Activated naive CD4-positive, alpha-beta T cell treated with anti-CD3 and anti-CD28 coated beads, Interleukin-2, amount 10 ng/mL, durations not matched to agents 7 days and 5 days (primary cell): ENCODE measurements at regions not wholly inside any gene's neighbourhood (a gene's known extent, or its start where the extent isn't known, plus 50 kb on each side); places are given as distances from the start of the nearest gene placed in this dataset.

Experiments used
- CTCF ChIA-PET: fragments of 350-600 bp; sonication (Branson Sonifier 250); formaldehyde crosslinking; loops from one replicate; lab custom pipeline; 2021; ENCODE audit warnings: antibody characterized with exemption; lab: Charles Lee
- DNase-seq: peaks from one replicate; pipeline ENCODE4 v3.0.0-alpha.2; 2020
- H3K27ac Mint-ChIP-seq: one replicate; pipeline ENCODE4 v1.8.0; 2021; ENCODE audit warnings: mild to moderate bottlenecking, moderate library complexity, mixed read lengths
- H3K27me3 Mint-ChIP-seq: one replicate; pipeline ENCODE4 v1.8.0; 2021; ENCODE audit warnings: mild to moderate bottlenecking, mixed read lengths
- H3K36me3 Mint-ChIP-seq: one replicate; pipeline ENCODE4 v1.8.0; 2021; ENCODE audit warnings: mixed read lengths
- H3K4me1 Mint-ChIP-seq: one replicate; pipeline ENCODE4 v1.8.0; 2021; ENCODE audit warnings: mixed read lengths
- H3K4me3 Mint-ChIP-seq: one replicate; pipeline ENCODE4 v1.8.0; 2021; ENCODE audit warnings: mild to moderate bottlenecking, moderate library complexity, mixed read lengths
- H3K9me3 Mint-ChIP-seq: one replicate; pipeline ENCODE4 v1.8.0; 2021; ENCODE audit warnings: mixed read lengths

DNA sequence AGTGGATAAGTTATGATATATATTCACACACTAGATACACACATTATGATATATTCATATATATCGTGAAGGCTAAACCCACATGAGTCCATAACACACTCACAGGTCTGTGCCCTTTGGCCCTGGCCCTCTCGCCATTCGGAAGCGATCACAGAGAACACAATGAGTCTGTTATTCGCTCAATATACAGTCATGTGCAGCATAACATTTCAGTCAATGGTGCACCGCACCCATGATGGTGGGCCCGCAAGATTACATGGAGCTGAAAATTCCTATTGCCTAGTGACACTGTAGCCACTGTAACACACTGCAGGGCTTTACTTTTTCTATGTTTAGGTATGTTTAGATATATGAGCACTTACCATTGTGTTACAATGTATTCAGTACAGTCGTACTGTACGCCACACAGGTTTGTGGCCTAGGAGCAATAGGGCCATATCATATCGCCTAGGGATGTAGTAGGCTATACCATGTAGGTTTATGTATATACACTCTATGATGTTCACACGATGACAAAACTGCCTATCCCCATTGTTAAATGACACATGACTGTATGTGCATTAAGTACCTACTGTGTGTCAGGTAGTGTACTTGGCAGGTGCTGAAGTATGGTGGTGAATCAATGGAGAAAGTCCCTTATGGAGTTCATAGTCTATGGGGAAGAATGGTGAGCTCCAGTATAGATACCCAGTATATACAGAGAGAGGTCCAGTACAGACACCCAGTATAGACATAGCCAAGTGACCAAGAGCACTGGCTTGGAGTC is 198.8 kb upstream of the KLF14 start:
- no peaks in the 10 kb centered on the region for H3K27me3 Mint-ChIP-seq
- no peak for DNase-seq
- CTCF ChIA-PET: interaction anchor here (3.0 kb wide), 1 partner anchor 36 kb away, joined by 16 read pairs; no protein-coding TSS in a partner anchor
- H3K9me3 Mint-ChIP-seq: no peaks in the 10 kb centered on the region
- peaks cover 58% of the 10 kb centered on the region for H3K36me3 Mint-ChIP-seq
- H3K4me3 Mint-ChIP-seq: no peak overlapping the region
- no peak overlapping the region for H3K27ac Mint-ChIP-seq
- peaks cover 78% of the 10 kb centered on the region for H3K4me1 Mint-ChIP-seq

DNA sequence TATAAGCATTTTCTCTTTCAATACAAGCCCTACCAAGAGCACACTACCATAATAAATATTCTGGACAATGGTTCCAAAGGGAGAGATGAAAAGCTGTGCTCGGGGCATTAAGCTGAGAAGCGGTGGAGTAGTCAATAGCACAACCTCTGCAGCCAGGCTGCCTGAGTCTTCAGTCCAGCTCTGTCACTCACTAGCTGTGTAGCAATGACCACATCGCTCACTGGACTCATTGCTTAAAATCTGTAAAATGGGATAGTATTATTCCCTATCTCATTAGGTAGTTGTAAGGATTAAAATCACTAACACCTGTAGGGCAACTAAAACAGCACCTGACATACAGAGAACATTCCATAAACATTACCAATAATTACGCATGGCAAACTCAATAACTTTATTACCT is 199.9 kb upstream of the KLF14 start:
- peaks cover 57% of the 10 kb centered on the region for H3K36me3 Mint-ChIP-seq
- no peaks in the 10 kb centered on the region for H3K27me3 Mint-ChIP-seq
- no peak overlapping the region for H3K4me3 Mint-ChIP-seq
- CTCF ChIA-PET: interaction anchor here (0.6 to 1.0 kb wide), 2 partner anchors 16 to 102 kb away, joined by 3 to 5 read pairs; no protein-coding TSS in a partner anchor
- no peaks in the 10 kb centered on the region for H3K9me3 Mint-ChIP-seq
- peak overlapping the region; percentile 31 for H3K27ac Mint-ChIP-seq
- H3K4me1 Mint-ChIP-seq: peaks cover 78% of the 10 kb centered on the region
- no peak for DNase-seq

DNA sequence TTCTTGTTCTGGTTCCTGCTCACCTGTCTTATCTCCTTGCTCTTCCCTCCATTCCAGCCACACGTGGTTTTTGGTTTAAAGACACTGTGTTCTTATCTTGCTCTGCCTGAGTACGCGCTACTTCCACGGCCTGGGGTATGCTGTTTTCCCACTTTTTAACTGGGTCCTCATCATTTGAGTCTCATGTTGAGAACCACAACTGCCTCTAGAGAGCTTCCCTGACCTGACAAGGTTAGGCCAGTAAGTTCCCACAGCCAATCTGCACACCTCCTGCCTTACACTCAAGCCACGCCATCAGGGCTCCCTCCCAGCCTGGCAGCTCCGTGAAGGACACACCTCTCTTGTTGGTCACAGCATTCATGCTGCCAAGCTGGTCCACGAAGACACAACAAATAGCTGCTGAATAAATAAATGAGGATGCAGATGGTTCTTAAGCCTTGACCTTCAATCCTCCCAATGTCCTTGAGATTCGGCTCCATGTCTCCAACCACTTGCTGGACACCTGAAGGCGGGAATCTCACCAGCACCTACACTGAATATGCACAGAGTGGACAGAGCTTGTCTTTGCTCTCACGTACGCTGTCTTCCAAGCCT is 201.7 kb upstream of the KLF14 start:
- H3K4me3 Mint-ChIP-seq: no peak overlapping the region
- H3K4me1 Mint-ChIP-seq: peaks cover 82% of the 10 kb centered on the region
- H3K27ac Mint-ChIP-seq: peak overlapping the region; percentile 29
- peaks cover 61% of the 10 kb centered on the region for H3K36me3 Mint-ChIP-seq
- CTCF ChIA-PET: interaction anchor here (1.0 to 3.5 kb wide), 3 partner anchors 13 to 39 kb away, joined by 3 to 19 read pairs (median 6); no protein-coding TSS in a partner anchor
- no peaks in the 10 kb centered on the region for H3K27me3 Mint-ChIP-seq
- no peaks in the 10 kb centered on the region for H3K9me3 Mint-ChIP-seq
- DNase-seq: no peak

DNA sequence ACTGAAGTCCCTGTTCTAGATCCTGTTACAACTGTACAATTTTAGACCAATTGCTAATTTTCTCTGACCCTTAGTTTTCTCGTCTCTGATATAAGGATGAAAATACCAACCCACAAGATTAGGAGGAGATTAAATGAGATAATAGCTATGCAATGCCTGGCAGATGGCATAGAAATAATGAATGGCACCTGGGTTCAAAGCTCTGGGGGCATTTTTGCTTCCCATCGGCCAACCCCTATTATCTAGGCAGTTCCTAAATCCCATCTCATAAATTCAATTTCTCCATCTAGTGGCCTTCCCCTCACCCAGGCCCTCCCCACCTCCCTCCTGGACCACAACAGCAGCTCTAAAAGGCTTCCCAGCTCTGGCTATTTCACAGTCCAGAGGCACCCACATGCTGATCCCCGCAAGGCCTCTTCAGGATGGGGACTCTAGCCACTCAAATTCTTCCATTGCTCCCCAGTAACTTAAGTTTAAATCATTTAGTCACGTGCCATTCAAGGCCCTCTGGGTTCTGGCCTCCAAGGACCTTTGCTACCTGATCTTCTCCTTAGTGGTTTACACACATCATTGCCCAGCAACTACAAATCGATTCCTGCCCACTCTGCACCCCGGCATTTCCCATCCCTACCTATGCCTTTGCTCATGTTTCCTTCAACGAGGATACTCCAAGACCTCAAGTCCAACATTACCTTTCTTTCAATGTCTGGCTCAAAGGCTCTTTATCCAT is 202.4 kb upstream of the KLF14 start:
- H3K27me3 Mint-ChIP-seq: no peaks in the 10 kb centered on the region
- peaks cover 65% of the 10 kb centered on the region for H3K36me3 Mint-ChIP-seq
- CTCF ChIA-PET: interaction anchor here (1.5 to 3.5 kb wide), 4 partner anchors 8 to 104 kb away, joined by 5 to 19 read pairs (median 6); no protein-coding TSS in a partner anchor
- peaks cover 82% of the 10 kb centered on the region for H3K4me1 Mint-ChIP-seq
- no peaks in the 10 kb centered on the region for H3K9me3 Mint-ChIP-seq
- no peak overlapping the region for H3K4me3 Mint-ChIP-seq
- DNase-seq: no peak
- peak overlapping the region; percentile 81 for H3K27ac Mint-ChIP-seq

DNA sequence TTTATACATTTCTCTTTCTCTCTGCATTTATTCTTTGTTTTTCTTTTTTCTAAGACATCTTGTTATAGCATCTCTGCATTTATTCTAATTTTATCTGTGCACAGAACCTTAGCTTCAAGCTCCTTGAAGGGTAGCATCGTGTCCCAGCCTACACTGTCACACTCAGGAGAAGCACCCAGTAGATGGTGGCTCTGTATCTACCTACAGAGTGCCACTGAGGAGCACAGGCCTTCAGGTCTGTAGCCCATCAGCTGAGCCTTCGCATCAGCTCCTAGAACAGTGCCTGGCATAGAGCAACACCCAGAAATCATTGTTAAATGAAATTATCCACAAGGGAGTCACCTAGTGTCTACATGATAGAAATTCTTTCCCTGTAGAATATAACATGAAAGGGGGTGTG is 203.0 kb upstream of the KLF14 start:
- peaks cover 68% of the 10 kb centered on the region for H3K36me3 Mint-ChIP-seq
- H3K4me3 Mint-ChIP-seq: no peak overlapping the region
- peak overlapping the region; percentile 81 for H3K27ac Mint-ChIP-seq
- CTCF ChIA-PET: interaction anchor here (1.5 to 3.5 kb wide), 3 partner anchors 9 to 103 kb away, joined by 5 to 19 read pairs (median 7); no protein-coding TSS in a partner anchor
- H3K4me1 Mint-ChIP-seq: peaks cover 82% of the 10 kb centered on the region
- H3K9me3 Mint-ChIP-seq: no peaks in the 10 kb centered on the region
- no peaks in the 10 kb centered on the region for H3K27me3 Mint-ChIP-seq
- DNase-seq: no peak

DNA sequence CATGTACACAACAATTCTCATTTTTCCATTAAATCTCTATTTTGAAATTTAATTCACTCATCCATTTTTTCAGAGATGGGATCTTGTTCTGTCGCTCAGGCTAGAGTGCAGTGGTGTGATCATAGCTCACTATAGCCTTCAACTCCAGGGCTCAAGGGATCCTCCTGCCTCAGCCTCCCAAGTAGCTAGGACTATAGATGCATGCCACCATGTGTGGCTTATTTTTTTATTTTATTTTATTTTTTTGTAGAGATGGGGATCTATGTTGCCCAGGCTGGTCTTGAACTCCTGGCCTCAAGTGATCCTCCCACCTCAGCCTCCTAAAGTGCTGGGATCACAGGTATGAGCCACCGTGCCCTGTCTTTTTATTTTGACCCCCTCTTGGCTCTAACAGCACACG is 203.8 kb upstream of the KLF14 start:
- Mint-ChIP-seq H3K9me3 (no peaks in the 10 kb centered on the region), H3K27me3 (no peaks in the 10 kb centered on the region), H3K36me3 (peaks cover 72% of the 10 kb centered on the region), H3K4me1 (peaks cover 83% of the 10 kb centered on the region), H3K4me3 (no peak overlapping the region), H3K27ac (peak overlapping the region; percentile 85)
- no peak for DNase-seq
- CTCF ChIA-PET: interaction anchor here (1.4 to 3.5 kb wide), 5 partner anchors 9 to 102 kb away, joined by 3 to 19 read pairs (median 5); no protein-coding TSS in a partner anchor

DNA sequence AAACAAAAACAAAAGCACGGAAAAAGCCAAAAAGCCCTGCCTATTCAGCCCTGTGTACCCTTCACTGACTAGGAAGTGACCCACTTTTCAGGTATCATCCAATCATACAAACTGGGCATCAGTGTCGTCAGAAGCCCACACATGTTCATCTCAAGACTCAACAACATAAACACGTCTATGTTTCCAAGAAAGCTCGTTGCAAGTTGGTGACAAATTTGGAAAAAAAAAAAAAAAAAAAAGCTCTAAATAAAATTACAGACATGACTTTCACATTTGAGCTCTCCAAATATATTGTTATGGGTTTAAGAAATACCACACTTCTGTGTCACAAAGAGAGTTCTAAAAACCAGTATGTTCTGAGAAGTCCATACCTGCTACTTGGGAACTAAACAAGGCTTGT is 204.7 kb upstream of the KLF14 start:
- no peak for DNase-seq
- peak overlapping the region; percentile 85 for H3K27ac Mint-ChIP-seq
- H3K4me1 Mint-ChIP-seq: peaks cover 85% of the 10 kb centered on the region
- no peaks in the 10 kb centered on the region for H3K27me3 Mint-ChIP-seq
- H3K9me3 Mint-ChIP-seq: no peaks in the 10 kb centered on the region
- CTCF ChIA-PET: interaction anchor here (1.2 to 3.5 kb wide), 4 partner anchors 21 to 42 kb away, joined by 3 to 19 read pairs (median 3); no protein-coding TSS in a partner anchor
- no peak overlapping the region for H3K4me3 Mint-ChIP-seq
- peaks cover 76% of the 10 kb centered on the region for H3K36me3 Mint-ChIP-seq

DNA sequence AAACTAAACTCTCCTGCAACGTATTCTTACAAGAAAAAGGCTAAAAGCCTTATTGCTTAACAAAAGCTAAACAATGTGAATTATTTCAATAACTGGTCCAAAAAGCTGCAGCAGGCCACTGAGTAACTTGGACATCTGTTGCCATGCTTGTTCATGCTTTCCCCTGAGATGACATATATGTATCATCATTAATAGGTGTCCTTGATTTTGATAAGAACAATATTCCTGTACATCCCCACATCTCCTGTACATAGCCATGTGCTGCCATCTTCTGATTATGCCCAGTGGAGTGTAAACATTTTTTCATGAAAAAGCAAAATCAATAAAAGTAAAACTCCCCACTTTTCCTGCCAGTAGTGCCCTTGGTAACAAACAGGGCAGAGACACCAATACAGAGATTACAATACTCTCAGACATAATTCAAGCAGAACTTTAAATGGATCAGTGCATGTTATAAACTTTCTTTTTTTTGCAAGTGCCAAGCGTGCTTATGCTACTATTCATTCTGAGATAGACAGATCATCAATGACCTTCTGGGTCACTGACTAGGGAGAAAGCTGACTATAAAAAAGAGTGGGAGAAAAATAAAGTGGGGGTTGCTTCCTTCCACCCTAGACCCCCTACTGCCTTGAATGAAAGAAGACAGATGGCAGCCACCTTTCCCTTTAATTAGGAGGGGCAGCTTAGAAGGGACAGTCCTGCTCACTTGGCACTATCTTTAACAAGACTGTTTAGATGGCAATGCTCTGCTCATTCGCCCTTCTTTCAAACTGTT is 205.5 kb upstream of the KLF14 start:
- no peaks in the 10 kb centered on the region for H3K27me3 Mint-ChIP-seq
- H3K36me3 Mint-ChIP-seq: peaks cover 73% of the 10 kb centered on the region
- no peaks in the 10 kb centered on the region for H3K9me3 Mint-ChIP-seq
- peaks cover 85% of the 10 kb centered on the region for H3K4me1 Mint-ChIP-seq
- peak overlapping the region; percentile 3 for H3K4me3 Mint-ChIP-seq
- CTCF ChIA-PET: interaction anchor here (0.7 to 3.5 kb wide), 8 partner anchors 19 to 43 kb away, joined by 3 to 19 read pairs (median 4); no protein-coding TSS in a partner anchor
- DNase-seq: no peak
- H3K27ac Mint-ChIP-seq: peak overlapping the region; percentile 68

DNA sequence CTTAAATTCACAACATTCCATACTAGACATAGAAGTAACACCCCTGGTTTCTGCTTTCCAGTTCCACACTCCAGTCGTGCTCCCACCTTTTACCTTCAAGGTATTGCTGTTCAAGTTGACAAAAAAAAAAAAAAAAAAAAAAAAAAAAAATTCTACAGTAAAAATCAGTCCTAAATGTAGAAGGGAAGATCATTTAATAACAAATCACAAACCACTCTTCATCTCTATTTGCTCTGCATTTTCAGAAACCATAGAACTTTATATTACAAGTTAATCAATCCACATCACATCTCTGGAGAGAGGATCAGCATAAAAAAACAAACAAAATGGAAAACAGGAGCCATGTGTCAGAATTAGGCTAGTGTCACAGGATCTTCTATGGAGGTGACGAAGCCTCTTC is 206.3 kb upstream of the KLF14 start:
- H3K4me1 Mint-ChIP-seq: peaks cover 89% of the 10 kb centered on the region
- peaks cover 76% of the 10 kb centered on the region for H3K36me3 Mint-ChIP-seq
- H3K27me3 Mint-ChIP-seq: no peaks in the 10 kb centered on the region
- CTCF ChIA-PET: interaction anchor here (0.7 to 2.4 kb wide), 6 partner anchors 18 to 67 kb away, joined by 3 to 13 read pairs (median 4); no protein-coding TSS in a partner anchor
- H3K9me3 Mint-ChIP-seq: no peaks in the 10 kb centered on the region
- peak overlapping the region; percentile 89 for H3K27ac Mint-ChIP-seq
- H3K4me3 Mint-ChIP-seq: peak overlapping the region; percentile 60
- no peak for DNase-seq

DNA sequence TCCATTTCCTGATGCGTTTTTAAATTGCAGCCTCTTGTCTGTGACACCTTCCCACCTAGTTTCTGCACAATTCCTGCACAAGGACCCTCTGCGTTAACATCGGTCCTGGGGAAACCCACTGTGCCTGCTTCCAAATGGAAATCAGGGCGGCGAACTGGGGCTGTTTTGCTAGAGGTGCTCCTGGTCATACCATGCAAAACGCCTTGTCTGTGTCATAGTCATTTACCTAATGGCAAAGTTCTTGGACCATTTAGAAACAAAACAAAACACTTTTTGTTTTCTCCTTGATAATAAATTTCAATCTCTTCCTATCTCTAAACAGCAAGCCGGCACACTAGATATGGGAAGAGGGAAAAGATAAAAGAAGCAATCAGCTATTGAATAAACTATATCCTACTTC is 206.9 kb upstream of the KLF14 start:
- H3K36me3 Mint-ChIP-seq: peaks cover 76% of the 10 kb centered on the region
- no peaks in the 10 kb centered on the region for H3K9me3 Mint-ChIP-seq
- no peak for DNase-seq
- CTCF ChIA-PET: interaction anchor here (0.5 to 2.4 kb wide), 7 partner anchors 18 to 147 kb away, joined by 3 to 13 read pairs (median 3); no protein-coding TSS in a partner anchor
- peak overlapping the region; percentile 89 for H3K27ac Mint-ChIP-seq
- H3K4me3 Mint-ChIP-seq: peak overlapping the region; percentile 73
- H3K4me1 Mint-ChIP-seq: peaks cover 89% of the 10 kb centered on the region
- H3K27me3 Mint-ChIP-seq: no peaks in the 10 kb centered on the region

DNA sequence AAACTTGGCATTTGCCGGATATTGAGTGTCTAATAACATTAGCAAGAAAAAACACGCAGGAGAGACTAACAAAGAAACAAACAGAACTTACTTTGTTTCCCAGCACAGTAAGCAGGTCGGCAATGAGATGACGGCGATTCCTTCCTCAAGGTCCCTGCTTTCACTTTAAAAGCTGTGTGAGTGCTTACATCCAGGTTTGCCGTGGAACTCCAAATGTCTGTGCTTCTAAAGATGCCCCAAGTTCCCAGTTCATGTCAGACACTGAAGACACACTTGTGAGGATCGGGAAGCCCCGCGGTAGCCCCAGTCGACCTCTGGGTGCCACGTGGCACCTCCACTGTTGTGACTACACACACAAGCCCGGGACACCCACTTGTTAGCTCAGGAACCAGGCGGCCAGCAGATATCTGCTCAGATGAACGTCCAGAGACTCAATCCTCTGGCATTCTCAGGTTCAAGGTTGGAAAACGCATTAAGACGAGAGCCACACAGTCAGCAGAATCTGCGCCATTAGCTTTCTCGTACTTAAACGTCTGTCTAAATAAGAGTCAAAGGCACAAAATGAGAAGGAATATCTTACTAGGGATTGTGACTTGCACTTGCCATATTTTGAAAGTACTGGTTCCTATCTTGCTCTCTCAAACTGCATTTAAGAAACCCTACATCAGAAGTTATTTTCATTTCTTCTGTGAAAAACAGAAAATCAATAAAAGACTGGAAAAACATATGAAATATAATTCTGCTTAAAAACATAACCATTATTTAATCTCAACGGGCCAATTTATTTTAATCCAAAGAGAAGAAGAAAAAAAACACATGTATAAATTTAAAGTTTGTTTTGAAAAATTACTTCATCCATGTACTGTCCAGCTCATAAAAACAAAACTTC is 207.6 kb upstream of the KLF14 start:
- Mint-ChIP-seq H3K4me1 (peaks cover 91% of the 10 kb centered on the region), H3K27ac (peak overlapping the region; percentile 89), H3K9me3 (no peaks in the 10 kb centered on the region), H3K4me3 (peak overlapping the region; percentile 73), H3K36me3 (peaks cover 73% of the 10 kb centered on the region), H3K27me3 (no peaks in the 10 kb centered on the region)
- DNase-seq: no peak
- CTCF ChIA-PET: interaction anchor here (0.5 to 2.4 kb wide), 8 partner anchors 11 to 146 kb away, joined by 3 to 13 read pairs (median 3); no protein-coding TSS in a partner anchor

DNA sequence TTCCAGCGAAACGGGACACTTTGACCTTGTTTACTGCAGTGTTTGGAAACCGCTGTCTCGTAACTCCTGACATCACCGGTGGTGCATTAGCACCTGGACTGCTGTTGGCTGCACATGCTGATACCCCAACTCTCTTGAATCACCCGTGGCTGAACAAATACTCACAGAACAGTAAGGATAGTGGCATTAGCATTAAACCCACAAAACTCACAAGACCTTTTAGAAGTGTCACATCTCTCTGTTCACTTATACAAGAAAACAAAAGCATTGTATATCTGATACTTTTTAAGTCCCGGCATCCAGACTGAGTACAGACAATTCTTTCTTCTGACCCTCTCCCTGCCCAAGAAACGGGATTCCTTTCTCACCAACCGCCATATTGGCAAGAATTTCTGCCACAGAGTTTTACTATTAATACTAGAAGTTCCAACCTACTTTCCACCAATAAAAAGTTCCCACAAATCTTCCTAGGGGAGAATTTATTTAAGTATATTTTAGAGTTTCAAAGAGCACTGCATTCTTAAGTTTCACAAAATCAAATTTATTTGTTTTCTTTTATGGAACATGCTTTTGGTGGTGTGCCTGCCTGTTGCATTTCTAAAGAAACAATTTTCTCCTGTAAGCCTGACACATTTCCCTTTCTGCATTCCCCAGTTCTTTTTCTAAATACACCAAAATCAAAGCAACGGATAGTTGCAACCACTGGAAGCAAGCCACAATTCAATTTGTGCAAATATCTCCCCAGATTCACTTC is 208.4 kb upstream of the KLF14 start:
- Mint-ChIP-seq H3K4me1 (peaks cover 90% of the 10 kb centered on the region), H3K4me3 (peak overlapping the region; percentile 73), H3K27ac (peak overlapping the region; percentile 89), H3K27me3 (no peaks in the 10 kb centered on the region), H3K9me3 (no peaks in the 10 kb centered on the region), H3K36me3 (peaks cover 69% of the 10 kb centered on the region)
- CTCF ChIA-PET: interaction anchor here (1.0 to 2.8 kb wide), 4 partner anchors 12 to 98 kb away, joined by 3 to 11 read pairs (median 3); no protein-coding TSS in a partner anchor
- no peak for DNase-seq
